Hepatic stellate cell (primary cell): ENCODE measurements at regions not wholly inside any gene's neighbourhood (a gene's known extent, or its start where the extent isn't known, plus 50 kb on each side); places are given as distances from the start of the nearest gene placed in this dataset.

Experiments used
- DNase-seq: peaks from one replicate; pipeline ENCODE4 v3.0.0; 2011; ENCODE audit warnings: low spot score

DNA sequence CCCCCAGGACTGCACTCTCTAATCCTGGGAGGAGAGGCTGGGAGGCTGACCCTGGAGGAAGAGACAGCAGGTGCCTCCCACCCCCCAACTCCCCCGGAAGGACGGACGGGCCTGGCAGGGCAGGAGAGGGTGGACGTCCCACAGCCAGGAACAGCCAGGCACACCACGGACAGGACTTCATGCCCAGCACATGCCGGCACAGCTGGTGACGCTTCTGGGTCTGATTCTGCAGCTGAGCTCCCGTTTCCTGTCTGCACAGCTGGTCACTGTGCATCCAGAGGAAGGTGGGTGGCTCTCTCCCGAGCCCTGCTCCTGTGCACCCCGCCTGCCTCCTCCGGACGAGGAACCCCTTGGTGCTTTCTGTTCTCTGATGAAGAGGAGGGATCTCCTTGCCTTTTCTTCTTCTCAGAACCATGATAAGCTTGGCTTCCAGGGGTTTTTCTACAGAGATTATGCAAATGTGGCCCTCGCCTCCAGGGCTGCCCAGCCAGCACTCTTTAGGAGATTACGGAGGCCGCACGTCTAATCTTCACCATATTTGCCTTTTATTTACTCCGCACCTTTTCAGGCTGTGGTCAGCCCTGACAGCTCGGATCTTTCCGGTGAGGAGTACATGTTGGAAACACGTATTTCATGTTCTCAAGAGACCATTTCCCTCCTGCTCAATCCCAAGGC, 1295.8 kb downstream of the BRD1 start:
- no peak for DNase-seq

DNA sequence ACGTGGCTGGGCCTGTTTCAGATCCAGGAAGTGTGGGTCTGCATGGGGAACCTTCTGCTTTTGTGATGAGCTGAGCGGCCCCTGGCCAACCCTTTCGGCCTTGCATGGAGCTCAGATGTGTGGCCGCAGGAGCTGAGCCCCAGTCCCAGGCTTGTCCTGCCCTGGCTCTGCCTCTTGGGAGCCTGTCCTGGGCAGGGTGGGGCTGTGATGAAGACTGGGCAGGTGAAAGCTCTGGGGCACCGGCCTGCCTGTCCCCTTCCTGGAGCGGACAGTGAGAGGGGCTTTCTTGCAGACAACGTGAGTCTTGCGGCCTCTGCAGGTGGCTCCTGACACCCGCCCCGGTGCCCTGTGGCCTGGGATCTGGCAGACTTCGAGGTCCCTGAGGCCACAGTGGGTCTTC, 1296.6 kb downstream of the BRD1 start:
- DNase-seq = no peak

DNA sequence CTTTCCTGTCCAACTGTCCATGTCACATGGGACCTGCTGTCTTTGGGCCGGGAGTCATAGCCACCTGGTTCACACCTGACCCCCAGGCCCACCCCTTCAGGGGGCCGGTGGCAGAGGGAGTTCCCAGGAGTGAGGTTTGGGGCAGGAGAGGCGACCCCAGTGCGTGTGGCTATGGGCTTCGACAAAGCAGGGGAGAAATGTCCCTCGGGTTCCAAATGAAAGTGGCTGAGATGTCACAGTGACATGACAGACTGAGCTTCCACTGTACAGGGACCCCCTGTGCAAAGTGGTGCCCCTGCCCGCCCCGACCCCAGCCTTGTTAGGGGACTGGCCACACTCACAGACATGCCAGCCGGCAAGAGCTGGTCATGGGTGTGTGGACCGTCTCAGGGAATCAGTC, 1297.0 kb downstream of the BRD1 start:
- DNase-seq = no peak

DNA sequence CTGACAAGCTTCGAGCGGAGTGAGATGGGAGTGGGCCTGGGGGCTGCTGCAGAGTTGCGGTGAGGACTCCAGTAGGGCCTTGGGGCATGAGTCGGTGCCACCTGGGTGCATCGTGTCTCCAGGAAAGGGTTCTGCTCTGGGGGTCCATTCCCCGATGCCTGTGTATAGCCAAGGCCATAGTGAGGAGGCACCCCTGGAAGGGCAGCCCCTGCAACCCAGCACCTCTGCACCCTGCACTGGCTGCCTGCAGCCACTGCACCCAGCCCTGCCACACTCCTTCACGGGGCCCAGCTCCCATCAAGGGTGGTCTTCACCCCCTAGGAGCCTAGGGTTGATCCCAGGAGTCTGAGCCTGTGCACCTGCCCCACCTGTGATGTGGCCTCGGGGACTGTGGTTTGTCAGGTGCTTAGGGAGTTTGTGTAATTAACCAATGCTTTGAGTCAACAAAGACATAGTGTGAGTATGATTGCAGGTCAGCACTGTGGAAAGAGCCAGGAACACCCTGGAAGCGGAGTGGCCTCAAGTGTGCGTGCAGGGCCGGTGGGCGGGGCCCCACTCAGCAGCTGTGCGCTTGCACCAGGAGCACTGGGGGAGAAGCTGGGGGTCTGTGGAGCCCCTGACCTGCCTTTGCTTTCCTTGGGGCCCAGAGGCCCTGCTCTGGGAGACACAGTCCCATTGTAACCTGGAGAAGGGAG, 1299.3 kb downstream of the BRD1 start:
- DNase-seq = no peak

DNA sequence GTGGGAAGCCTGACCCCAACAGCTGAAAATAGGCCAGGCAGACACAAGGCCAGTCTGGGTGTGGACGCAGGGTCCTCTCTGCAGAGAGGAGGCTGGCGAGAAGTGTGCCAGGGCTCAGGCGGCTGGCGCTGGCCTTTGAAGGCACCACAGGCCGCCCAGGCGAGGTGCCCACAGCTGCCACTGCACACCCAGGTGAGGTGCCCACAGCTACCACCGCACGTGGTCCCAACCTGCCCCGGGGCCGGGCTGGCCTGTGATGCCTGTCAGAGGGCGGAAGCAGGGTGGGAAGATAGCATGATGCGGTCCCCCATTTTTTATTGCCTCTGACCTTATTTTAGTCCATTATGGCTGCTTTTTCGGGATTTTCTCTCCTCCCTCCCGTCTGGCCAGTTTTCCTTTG, 1303.9 kb downstream of the BRD1 start:
- DNase-seq = no peak

DNA sequence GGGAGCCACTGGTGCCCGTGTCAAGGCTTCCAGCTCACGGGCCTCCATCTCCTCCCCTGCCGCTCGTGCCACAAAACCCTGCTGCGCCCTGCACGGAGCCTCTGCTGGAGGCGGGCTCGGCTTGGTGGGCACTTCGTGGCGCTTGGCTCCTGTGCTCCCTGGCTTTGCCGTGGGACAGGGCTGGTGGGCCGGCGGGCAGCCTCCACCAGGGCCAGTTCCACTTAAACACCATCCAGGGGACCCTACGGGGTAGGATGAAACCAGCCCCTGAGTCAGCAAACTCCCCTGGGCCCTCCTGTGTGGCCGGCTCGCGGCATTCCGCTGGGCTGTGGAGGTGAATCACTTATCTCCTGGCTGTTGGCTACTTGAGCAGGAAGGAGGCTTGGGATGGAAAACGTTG, 1304.6 kb downstream of the BRD1 start:
- DNase-seq = no peak

DNA sequence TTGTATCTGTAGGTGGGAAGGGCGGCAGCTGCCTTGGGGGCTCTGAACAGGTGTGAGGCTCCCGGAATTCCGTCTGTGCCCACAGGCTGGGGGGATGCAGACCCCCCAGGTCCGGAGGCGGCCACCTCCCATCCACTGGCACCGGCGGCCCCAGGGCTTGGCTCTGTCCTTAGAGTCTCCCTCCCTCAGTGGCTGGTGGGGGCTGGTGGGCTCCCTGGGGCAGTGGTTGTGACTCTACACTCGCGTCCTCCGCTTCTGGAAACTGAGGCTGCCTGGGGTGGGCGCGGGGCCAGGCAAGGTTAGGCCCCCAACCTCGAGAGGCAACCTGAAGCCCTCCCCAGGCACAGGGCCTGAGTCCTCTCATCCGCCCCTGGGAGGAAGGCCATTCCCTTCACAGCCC, 1305.4 kb downstream of the BRD1 start:
- no peak for DNase-seq

DNA sequence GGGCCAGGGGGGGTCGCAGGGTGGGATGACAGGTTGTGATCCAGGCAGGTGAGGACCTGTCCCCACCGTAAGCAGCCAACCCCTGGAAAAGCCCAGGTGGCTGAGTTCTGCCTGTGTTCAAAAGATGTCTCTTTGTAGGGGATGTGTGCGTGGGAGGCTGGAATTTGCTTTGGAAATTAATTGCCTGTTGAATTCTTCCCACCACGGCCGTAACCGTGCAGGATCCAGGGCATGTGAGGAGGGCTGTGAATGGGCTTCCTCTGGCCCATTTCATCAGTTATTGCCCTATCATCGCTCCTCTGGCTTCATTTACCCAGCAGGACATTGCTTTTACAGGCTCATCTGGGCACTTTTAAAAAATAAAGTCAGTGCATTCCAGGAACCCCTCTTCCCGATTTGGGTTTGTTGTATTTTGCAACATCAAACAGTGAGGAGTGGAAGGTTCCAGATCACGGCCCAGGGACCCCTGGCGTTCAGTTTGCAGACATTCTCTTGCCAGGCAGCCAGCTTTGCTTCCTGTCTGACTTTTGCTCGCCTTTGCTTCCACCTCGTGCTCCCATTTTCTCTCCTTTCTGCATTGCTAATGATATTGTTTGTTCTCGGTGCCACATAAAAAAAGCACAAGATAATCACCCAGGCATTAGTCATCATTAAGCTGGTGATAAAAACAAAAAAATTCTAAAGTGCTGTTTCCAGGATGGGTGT, 1306.6 kb downstream of the BRD1 start:
- no peak for DNase-seq

DNA sequence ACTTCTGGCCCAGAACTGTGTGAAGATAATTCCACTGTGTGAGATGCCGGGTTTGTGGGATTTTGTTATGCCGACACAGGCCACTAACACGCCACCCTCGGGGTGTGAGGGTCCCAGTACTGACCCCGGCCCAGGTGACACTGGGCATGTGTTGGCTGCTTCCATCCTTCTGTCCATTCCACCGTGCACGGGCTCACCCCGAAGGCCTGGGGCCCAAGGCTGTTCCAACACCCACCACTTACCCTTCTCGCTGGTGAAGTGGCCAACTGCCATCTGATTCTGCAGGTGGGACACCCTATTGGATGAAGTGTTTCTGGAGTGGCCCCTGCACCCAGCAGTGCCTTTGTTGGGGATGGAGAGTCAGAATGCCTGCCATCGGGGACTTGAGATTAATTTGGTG, 1307.5 kb downstream of the BRD1 start:
- no peak for DNase-seq

DNA sequence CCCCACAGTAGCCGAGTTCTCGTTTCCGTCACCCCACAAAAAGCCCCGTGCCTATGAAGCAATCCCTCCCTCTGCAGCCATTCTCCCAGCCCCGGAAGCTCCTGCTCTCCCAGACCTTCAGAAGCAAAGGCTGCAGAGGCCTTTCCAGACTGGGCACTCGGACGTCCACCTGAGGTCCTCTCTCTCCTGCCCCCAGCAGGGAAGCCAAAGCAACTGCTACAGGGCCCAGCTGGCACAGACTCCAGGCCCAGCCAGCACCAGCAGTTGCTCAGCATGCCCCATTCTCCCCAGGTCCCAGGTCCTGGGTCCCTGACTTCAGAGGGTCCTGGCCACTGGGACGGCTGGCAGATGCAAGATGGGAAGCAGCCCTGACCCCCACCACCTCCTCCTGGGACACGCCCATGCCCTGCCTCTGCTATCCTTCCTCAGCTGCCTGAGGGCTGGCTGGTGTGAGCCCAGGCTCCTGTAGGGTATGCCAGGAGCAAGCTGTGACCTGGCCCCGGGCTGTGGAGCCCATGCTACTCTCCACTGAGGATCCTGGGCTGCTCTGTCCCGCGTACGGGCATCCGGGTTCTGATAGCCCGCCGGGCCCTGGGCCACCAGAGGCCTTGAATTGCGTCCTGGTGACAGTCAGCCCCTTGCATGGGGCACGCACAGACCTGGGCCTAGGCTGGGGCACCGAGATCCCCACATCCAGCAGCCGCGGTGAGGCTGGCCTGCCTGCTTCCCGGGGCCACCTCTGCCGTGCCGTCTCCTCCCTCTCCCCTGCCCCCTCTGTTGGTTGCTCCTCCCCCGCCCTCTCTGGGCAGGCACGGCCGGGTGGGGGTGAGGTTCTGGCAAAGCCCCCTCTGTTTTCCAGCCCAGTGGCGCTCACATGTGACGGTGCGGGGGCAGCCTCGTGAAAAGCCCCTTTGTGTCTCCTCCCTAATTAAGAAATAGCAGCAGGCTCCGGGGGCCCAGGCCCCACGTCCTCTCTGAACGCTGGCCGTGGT, 1310.3 kb downstream of the BRD1 start:
- DNase-seq = no peak

DNA sequence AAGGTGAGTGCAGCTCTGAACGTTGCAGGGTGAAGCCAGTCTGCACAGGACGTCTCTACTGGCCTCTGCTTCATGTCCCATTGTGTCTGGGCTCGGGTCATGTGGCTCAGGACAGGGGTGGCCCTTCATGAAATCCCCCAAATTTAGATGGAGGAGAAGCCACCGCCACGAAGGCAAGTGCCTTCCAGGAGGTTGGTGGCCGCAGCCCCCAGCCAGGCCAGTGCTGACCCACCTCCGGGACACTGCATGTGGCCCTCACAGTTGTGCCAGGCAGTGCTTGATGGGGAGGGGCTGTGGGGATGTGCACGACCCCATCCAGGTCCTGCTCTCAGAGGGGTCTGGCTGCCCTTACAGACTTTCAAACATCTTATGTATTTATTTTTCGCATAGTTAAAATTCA, 1311.1 kb downstream of the BRD1 start:
- DNase-seq = no peak

DNA sequence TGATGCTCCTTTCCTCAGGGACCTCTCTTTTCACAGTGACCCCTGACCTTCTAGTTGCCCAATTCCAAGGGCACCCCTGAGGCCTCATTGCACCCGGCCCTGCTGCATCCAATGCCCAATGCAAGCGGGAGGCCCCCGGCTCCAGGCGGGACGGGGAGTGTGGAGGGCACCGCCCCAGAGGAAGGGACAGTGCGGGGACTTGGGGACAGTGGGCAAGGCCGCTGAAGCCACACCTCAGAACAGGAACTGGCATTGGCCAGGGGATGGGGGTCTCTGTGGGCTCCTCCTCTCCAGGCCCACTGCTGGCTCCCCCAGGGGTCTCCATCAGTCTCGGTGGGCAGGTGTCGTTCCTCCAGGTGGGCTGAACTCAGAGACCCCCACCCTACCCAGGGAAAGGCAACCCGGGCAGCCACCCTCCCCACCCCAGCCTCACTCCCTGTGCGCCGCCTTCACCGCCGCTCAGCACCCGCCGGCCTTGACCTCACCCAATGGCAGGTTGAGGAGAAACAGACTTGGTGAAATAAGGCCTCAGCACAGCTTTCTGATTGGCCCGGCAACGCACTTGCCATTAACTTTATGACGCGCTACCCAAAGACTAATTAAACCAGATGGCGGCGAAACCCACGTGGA, 1312.0 kb downstream of the BRD1 start:
- no peak for DNase-seq

DNA sequence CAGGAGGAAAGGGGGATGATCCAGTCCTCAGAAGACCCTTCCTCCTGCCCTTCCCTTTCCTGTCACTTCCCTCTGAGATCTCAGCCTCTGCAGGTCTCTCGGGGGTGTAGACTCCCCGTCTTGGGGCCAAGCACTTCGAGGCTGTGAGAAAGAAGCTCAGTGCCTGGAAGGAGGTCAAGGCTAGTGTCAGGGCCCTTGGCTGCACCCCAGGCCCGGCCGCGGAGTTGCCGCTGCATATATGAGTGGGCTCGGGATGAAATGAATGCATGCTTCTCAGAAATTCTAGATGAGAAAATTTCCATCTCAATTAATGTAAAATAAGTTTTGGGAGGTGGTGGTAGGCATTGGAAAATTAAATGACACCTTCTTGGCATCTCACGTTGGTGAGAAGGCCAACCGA, 1313.7 kb downstream of the BRD1 start:
- DNase-seq = no peak

DNA sequence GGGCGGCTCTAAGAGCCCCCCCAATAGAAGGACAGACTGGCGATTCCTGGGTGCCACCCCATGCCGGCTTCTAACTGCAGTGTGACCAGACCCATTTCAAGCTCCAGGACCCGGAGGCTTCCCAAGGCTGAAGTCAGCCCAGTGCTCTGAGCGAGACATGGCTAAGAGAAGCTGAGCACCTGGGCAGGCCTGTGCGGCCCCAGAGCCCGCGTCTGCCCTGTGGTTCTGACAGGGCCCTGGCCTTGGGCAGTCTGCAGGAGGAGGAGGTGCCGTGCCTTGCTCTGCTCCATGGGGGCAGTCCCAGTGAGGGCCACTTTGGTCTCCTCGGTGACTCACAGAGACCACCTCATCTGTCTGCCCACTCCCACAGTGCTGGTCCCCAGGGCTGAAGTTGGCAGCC, 1314.2 kb downstream of the BRD1 start:
- no peak for DNase-seq

DNA sequence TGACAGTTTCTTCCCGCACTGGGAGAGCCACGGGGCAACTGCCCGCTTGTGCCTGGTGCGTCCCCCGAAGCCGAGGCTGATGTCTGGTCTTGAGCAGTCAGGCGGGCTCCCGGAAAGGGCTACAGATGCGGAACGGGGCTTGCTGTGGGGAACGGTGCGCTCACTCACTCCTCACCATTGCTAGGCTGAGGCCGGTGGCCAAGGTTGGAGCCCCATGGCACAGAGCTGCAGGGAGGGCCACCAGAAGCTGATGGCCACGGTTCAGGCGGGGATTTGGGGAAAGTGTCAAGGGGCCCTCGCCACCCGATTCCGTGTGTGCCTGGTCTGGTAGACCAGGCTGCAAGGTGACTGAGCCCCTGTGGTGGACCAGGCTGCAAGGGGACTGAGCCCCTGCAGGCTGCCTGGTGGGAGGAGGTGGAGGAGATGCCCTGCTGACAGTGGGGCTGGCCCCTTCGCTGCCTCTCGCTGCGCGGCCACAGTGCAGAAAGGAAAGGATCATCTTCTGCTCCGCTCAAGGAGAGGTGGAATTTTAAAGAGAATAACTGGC, 1315.8 kb downstream of the BRD1 start:
- DNase-seq = no peak

DNA sequence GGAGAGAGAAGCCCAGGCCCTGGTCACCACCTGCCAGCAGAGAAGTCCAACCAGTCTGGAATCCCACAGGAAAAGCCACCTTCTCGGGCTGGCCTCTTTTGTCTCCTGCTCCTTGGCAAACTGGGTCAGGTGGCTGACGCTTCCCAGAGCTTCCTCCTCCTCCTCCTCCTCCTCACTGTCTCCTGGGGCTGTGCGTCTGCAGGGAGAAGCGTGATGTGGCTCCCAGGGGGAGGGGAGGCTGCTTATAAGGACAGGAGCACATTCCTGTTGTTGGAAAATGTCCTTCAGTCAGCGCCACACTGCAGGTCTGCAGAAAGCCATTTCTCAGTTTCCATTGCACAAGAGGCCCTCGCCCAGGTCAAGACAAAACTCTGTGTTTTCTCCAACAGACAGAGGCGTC, 1316.5 kb downstream of the BRD1 start:
- DNase-seq = no peak

DNA sequence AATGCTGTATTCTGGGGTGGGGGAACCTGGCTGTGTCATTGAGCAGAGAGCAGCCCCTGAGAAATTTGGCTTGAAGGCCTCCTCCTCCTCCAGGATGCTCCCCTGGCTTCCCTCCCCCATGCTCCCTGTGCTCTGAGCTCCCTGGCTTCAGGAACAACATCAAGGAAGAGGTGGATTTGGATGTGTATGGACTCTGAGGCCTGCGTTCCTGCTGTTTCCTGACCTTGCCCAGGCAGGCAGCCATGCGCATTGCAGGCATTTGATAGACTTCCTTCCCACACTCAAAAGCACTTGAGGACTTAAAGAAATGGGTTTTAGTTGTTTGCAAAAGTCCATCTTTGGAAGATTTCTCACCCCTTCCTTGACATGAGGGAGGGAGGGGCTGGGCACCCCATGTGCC, 1317.1 kb downstream of the BRD1 start:
- no peak for DNase-seq

DNA sequence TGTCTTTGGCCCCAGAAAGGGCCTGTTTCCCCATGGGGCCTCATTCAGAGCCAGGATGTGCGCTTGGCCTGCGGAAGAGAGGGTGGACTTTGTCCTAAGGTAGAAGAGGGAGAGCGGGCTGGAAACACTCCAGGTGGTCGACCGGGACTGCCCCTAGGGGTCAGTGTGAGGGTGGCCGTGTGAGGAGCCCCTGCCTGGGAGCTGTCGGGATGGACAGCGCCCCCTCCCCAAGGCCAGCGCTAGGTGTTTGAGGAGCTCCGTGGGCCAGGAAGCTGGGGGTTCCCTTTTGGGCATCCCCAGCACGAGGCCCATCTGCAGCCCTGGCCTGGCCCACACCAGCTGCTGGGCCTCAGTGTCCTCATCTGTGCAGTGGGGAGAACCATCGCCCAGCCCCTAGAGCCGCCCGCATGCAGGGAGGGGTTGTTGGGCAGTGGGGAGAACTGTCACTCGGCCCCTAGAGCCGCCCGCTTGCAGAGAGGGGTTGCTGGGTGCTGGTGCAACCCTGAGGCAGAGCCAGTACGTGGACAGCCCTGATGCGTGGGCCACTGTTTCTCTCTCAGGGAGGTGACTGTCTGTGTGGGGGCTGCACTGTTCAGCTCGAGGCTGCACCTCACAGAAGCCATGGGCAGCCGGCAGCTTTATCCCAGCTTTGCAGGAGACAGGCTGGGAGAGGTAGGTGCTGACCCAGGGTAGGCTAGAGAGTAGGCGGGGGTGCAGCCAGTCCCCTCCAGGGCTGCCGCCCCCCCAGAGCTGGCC, 1319.9 kb downstream of the BRD1 start:
- no peak for DNase-seq

DNA sequence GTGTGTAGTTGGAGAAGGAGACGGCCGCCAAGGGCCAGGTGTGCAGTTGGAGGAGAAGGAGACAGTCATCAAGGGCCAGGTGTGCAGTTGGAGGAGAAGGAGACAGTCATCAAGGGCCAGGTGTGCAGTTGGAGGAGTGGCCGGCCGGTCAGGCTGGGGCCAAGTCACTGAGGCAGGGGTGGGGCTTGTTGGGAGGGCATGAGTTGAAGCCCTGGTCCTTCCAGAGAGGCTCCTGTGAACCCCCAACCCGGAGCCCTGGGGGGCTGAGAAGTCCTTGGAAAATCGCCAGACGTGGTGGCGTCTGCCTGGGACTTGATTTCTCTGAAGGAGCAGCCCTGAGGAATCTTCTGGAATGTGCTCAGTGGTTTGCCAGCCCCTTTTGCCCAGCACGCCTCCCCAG, 1320.5 kb downstream of the BRD1 start:
- DNase-seq = no peak

DNA sequence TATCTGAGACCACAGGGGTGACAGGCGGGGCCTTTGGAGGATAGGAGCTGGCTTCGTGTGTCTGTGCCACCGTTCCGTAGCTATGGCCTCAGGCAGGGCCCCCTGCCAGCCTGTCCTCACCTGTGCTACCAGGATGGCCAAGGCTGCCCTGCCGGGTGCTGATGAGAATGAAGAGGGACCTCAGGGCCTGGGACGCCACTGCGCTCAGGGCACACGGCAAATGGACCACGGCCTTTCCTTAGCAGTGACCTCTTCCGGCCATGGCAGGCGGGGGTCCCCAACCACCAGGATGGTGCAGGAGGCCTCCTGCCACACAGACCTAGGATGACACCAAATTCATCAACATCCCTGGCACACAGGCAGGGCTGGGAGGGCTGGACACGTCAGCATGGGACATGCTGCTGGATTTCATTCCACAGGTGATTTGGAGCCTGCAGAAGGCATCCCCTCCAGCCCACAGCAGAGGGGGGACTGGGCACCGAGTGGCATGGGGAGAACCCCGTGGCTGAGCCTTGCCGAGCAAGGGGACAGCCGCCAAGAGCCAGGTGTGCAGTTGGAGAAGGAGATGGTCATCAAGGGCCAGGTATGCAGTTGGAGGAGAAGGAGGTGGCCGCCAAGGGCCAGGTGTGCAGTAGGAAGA, 1321.0 kb downstream of the BRD1 start:
- DNase-seq = no peak
